Activated effector memory CD4-positive, alpha-beta T cell treated with anti-CD3 and anti-CD28 coated beads, Interleukin-2, amount 50 U/mL, for 16 hours (primary cell): ENCODE measurements at regions not wholly inside any gene's neighbourhood (a gene's known extent, or its start where the extent isn't known, plus 50 kb on each side); places are given as distances from the start of the nearest gene placed in this dataset.
A peak's percentile ranks its signal among the peaks of the same experiment; 100 is the strongest.

Source experiments
- DNase-seq: peaks from one replicate; pipeline ENCODE4 v3.0.0-alpha.2; 2020

GRCh38 chr3:135885885-135886284 lies 79.6 kb upstream of the PPP2R3A start:
- DNase-seq, result no peak

GRCh38 chr3:135887220-135887619 lies 78.3 kb upstream of the PPP2R3A start:
- no peak for DNase-seq

- DNase-seq, result no peak
These were observed 76.1 kb upstream of the PPP2R3A start for GRCh38 chr3:135889443-135889842.

GRCh38 chr3:135891121-135891520 lies 74.4 kb upstream of the PPP2R3A start:
- no peak for DNase-seq

GRCh38 chr3:135895106-135895733 lies 70.3 kb upstream of the PPP2R3A start:
- peak; percentile 69 for DNase-seq

- DNase-seq, result no peak
These were observed 69.8 kb upstream of the PPP2R3A start for GRCh38 chr3:135895734-135896121.

- no peak for DNase-seq
These were observed 68.9 kb upstream of the PPP2R3A start for GRCh38 chr3:135896613-135897012.

- no peak for DNase-seq
These were observed 67.8 kb upstream of the PPP2R3A start for GRCh38 chr3:135897715-135898114.

- DNase-seq, result no peak
These were observed 66.8 kb upstream of the PPP2R3A start for GRCh38 chr3:135898774-135899173.

- DNase-seq, result no peak
These were observed 60.3 kb upstream of the PPP2R3A start for GRCh38 chr3:135905058-135905724.

GRCh38 chr3:135907422-135908165 lies 57.9 kb upstream of the PPP2R3A start:
- DNase-seq, result no peak

- DNase-seq, result no peak
These were observed 57.3 kb upstream of the PPP2R3A start for GRCh38 chr3:135908225-135908624.

- no peak for DNase-seq
These were observed 56.8 kb upstream of the PPP2R3A start for GRCh38 chr3:135908737-135909136.

GRCh38 chr3:135911110-135911509 lies 54.4 kb upstream of the PPP2R3A start:
- no peak for DNase-seq

GRCh38 chr3:135915206-135915605 lies 50.3 kb upstream of the PPP2R3A start:
- DNase-seq, result no peak
